Chondrocyte (in vitro differentiated cells): ENCODE measurements at regions not wholly inside any gene's neighbourhood (a gene's known extent, or its start where the extent isn't known, plus 50 kb on each side); places are given as distances from the start of the nearest gene placed in this dataset.
A peak's percentile ranks its signal among the peaks of the same experiment; 100 is the strongest.

Source experiments
- DNase-seq: peaks from one replicate; pipeline ENCODE4 v3.0.0; 2021; ENCODE audit warnings: mixed read lengths, low spot score
- H3K27ac Mint-ChIP-seq: one replicate; pipeline ENCODE4 v1.8.0; 2021; ENCODE audit warnings: mild to moderate bottlenecking, moderate library complexity, mixed read lengths; ENCODE audit not compliant: unreplicated experiment
- H3K27me3 Mint-ChIP-seq: 2 replicates; pipeline ENCODE4 v1.8.0; 2021; ENCODE audit warnings: low read depth, mixed read lengths
- H3K36me3 Mint-ChIP-seq: 2 replicates; pipeline ENCODE4 v1.8.0; 2021; ENCODE audit warnings: low read depth, mixed read lengths
- H3K4me1 Mint-ChIP-seq: 2 replicates; pipeline ENCODE4 v1.8.0; 2021; ENCODE audit warnings: low read depth, mild to moderate bottlenecking, mixed read lengths
- H3K4me3 Mint-ChIP-seq: one replicate; pipeline ENCODE4 v1.8.0; 2021; ENCODE audit warnings: mild to moderate bottlenecking, moderate library complexity, mixed read lengths; ENCODE audit not compliant: unreplicated experiment
- H3K9me3 Mint-ChIP-seq: 2 replicates; pipeline ENCODE4 v1.8.0; 2021; ENCODE audit warnings: low read depth, mixed read lengths
- CTCF ChIP-seq: fragments of 200-600 bp; sonication (generic); IDR thresholded peaks from 2 replicates; pipeline ENCODE4 v1.5.0; 2021; ENCODE audit warnings: antibody characterized with exemption, mild to moderate bottlenecking, moderate library complexity

GRCh38 chr14:28152453-28153044, 614.0 kb upstream of the FOXG1 start:
- no peak overlapping the region for H3K4me3 Mint-ChIP-seq
- no peaks in the 10 kb centered on the region for H3K4me1 Mint-ChIP-seq
- no peaks in the 10 kb centered on the region for H3K36me3 Mint-ChIP-seq
- no peaks in the 10 kb centered on the region for H3K27me3 Mint-ChIP-seq
- no peak for DNase-seq
- H3K9me3 Mint-ChIP-seq: no peaks in the 10 kb centered on the region
- H3K27ac Mint-ChIP-seq: no peak overlapping the region
- TF ChIP-seq CTCF: no peak

- Mint-ChIP-seq H3K36me3 (no peaks in the 10 kb centered on the region), H3K27me3 (no peaks in the 10 kb centered on the region), H3K9me3 (peaks cover 3% of the 10 kb centered on the region), H3K4me1 (no peaks in the 10 kb centered on the region), H3K27ac (no peak overlapping the region), H3K4me3 (no peak overlapping the region)
- DNase-seq: peak; percentile 85
- TF ChIP-seq CTCF: no peak
These were observed 609.2 kb upstream of the FOXG1 start for GRCh38 chr14:28157289-28157869.

GRCh38 chr14:28157887-28158791, 608.4 kb upstream of the FOXG1 start:
- no peak for TF ChIP-seq CTCF

GRCh38 chr14:28161040-28161439, 605.5 kb upstream of the FOXG1 start:
- Mint-ChIP-seq H3K4me3 (no peak overlapping the region), H3K27me3 (no peaks in the 10 kb centered on the region), H3K9me3 (peaks cover 6% of the 10 kb centered on the region), H3K4me1 (no peaks in the 10 kb centered on the region), H3K36me3 (no peaks in the 10 kb centered on the region), H3K27ac (no peak overlapping the region)
- no peak for DNase-seq
- no peak for TF ChIP-seq CTCF

More at GRCh38 chr14:28157887-28158791, 608.4 kb upstream of the FOXG1 start:
- H3K4me3 Mint-ChIP-seq: no peak overlapping the region
- no peaks in the 10 kb centered on the region for H3K4me1 Mint-ChIP-seq
- H3K36me3 Mint-ChIP-seq: no peaks in the 10 kb centered on the region
- DNase-seq: peak; percentile 76
- peaks cover 3% of the 10 kb centered on the region for H3K9me3 Mint-ChIP-seq
- H3K27ac Mint-ChIP-seq: no peak overlapping the region
- no peaks in the 10 kb centered on the region for H3K27me3 Mint-ChIP-seq

- Mint-ChIP-seq H3K9me3 (peaks cover 8% of the 10 kb centered on the region), H3K4me1 (no peaks in the 10 kb centered on the region), H3K27me3 (no peaks in the 10 kb centered on the region), H3K4me3 (no peak overlapping the region), H3K27ac (no peak overlapping the region), H3K36me3 (no peaks in the 10 kb centered on the region)
- TF ChIP-seq CTCF: no peak
- DNase-seq: no peak
These were observed 603.4 kb upstream of the FOXG1 start for GRCh38 chr14:28163233-28163632.
